ENCODE measurements at regions not wholly inside any gene's neighbourhood (a gene's known extent, or its start where the extent isn't known, plus 50 kb on each side); places are given as distances from the start of the nearest gene placed in this dataset.

GRCh38 chr20:39967806-39968205 lies 721.2 kb downstream of the MAFB start:
- no peak for FAIRE-seq

More at GRCh38 chr20:39967806-39968205, 721.2 kb downstream of the MAFB start:
- Histone ChIP-seq H3K9me3 (ENCODE audit: insufficient read depth in 2 of 2, low read depth in 1 of 2, low read length in 1 of 2) (no peaks in the 10 kb centered on the region), H3K79me2 (ENCODE audit: control insufficient read depth in 1 of 2, insufficient read depth in 2 of 2, low read length in 2 of 2) (no peaks in the 10 kb centered on the region), H3K23me2 (ENCODE audit: low read depth, low read length) (no peaks in the 10 kb centered on the region), H3K9ac (replicated peaks in 1 of 4; ENCODE audit: extremely low read depth in 1 of 4, low read depth in 3 of 4, low read length in 3 of 4) (no peak overlapping the region), H3K18ac (ENCODE audit: extremely low read depth, low read length) (no peak overlapping the region), H3K79me1 (ENCODE audit: low read depth, low read length) (no peaks in the 10 kb centered on the region), H3K4me3 (ENCODE audit: extremely low read depth in 1 of 4, insufficient read depth in 2 of 4, low read depth in 3 of 4, low read length in 4 of 4) (no peak overlapping the region), H2BK20ac (ENCODE audit: low read length) (no peak overlapping the region), H2BK15ac (ENCODE audit: low read length) (no peak overlapping the region), H2BK12ac (ENCODE audit: low read depth, low read length) (no peak overlapping the region), H4K20me1 (replicated peaks in 1 of 2; ENCODE audit: control insufficient read depth in 1 of 2, insufficient read depth in 2 of 2, low read length in 2 of 2) (no peaks in the 10 kb centered on the region), H2BK5ac (ENCODE audit: low read depth, low read length) (no peak overlapping the region), H3K27ac (ENCODE audit: low read depth, low read length) (no peak overlapping the region), H3K4ac (replicated peaks; ENCODE audit: insufficient read length, low read depth, low read length) (no peak overlapping the region), H3K23ac (ENCODE audit: insufficient read length) (no peak overlapping the region), H2BK120ac (replicated peaks; ENCODE audit: low read depth, low read length) (no peak overlapping the region), H3K56ac (replicated peaks; ENCODE audit: insufficient read length, low read depth, low read length) (no peak overlapping the region), H3K14ac (ENCODE audit: insufficient read length) (no peak overlapping the region), H3K27me3 (replicated peaks in 1 of 4; ENCODE audit: control insufficient read depth in 3 of 4, extremely low read depth in 1 of 4, insufficient read depth in 3 of 4, low read length in 3 of 4) (no peaks in the 10 kb centered on the region), H2AK5ac (ENCODE audit: low read depth, low read length) (no peak overlapping the region), H3K36me3 (ENCODE audit: control insufficient read depth in 2 of 4, insufficient read depth in 4 of 4, low read length in 3 of 4) (no peaks in the 10 kb centered on the region; a peak in 1 of 8 replicates), H3K4me1 (replicated peaks in 1 of 4; ENCODE audit: control insufficient read depth in 3 of 4, insufficient read depth in 4 of 4, low read length in 3 of 4) (no peaks in the 10 kb centered on the region), H4K5ac (ENCODE audit: insufficient read length, low read depth, low read length) (no peak overlapping the region), H4K8ac (ENCODE audit: extremely low read depth, insufficient read depth, low read length) (no peak overlapping the region), H3K4me2 (ENCODE audit: insufficient read depth in 1 of 2, low read depth in 2 of 2, low read length in 2 of 2) (no peak overlapping the region), H2AFZ (ENCODE audit: low read length) (no peak overlapping the region), H4K91ac (replicated peaks; ENCODE audit: insufficient read length, low read length) (no peak overlapping the region)
- TF ChIP-seq CHD2 (IDR thresholded peaks at IDR 0.05; ENCODE audit: low read length) = no peak
- TF ChIP-seq RAD21 (IDR thresholded peaks at IDR 0.05 in 1 of 2, conservative IDR thresholded peaks at IDR 0.05 in 1 of 2; ENCODE audit: low read depth in 2 of 2, low read length in 2 of 2) = no peak
- TF ChIP-seq RFX5 (IDR thresholded peaks at IDR 0.05; ENCODE audit: borderline replicate concordance, low read depth, low read length) = no peak
- no peak for TF ChIP-seq RBBP5 (IDR thresholded peaks at IDR 0.05; ENCODE audit: borderline replicate concordance, low read depth, low read length)
- no peak for TF ChIP-seq CBX5 (IDR thresholded peaks at IDR 0.05; ENCODE audit: low read depth, low read length)
- TF ChIP-seq NANOG (IDR thresholded peaks at IDR 0.05; ENCODE audit: insufficient read depth, low read depth, low read length, poor library complexity, severe bottlenecking) = no peak
- no peak for TF ChIP-seq BCL11A (IDR thresholded peaks at IDR 0.05; ENCODE audit: low read depth in 2 of 2, low read length in 2 of 2)
- no peak for TF ChIP-seq CEBPB (IDR thresholded peaks at IDR 0.05; ENCODE audit: low read depth, low read length)
- no peak for DNase-seq (ENCODE audit: low read depth in 1 of 2, low spot score in 2 of 2)
- CTCF ChIA-PET (ENCODE audit: partially characterized antibody) = no interaction called here
- POLR2A ChIA-PET (ENCODE audit: partially characterized antibody) = no interaction called here
